Choroid plexus epithelial cell (primary cell): ENCODE measurements at regions not wholly inside any gene's neighbourhood (a gene's known extent, or its start where the extent isn't known, plus 50 kb on each side); places are given as distances from the start of the nearest gene placed in this dataset.

ENCODE experiments used
- DNase-seq: peaks from one replicate; pipeline ENCODE4 v3.0.0-alpha.2; 2010; ENCODE audit warnings: low read depth
- H3K4me3 ChIP-seq: 2 replicates; pipeline ENCODE4 v1.5.1; 2011; ENCODE audit warnings: low read depth, mild to moderate bottlenecking, control low read depth, low read length, moderate library complexity
- TF ChIP-seq, protein P1 (sequence below): conservative IDR thresholded peaks from 2 replicates; pipeline ENCODE4 v1.5.1; 2011; ENCODE audit warnings: low read depth, mild to moderate bottlenecking, control low read depth, inconsistent platforms, low read length, moderate library complexity

DNA sequence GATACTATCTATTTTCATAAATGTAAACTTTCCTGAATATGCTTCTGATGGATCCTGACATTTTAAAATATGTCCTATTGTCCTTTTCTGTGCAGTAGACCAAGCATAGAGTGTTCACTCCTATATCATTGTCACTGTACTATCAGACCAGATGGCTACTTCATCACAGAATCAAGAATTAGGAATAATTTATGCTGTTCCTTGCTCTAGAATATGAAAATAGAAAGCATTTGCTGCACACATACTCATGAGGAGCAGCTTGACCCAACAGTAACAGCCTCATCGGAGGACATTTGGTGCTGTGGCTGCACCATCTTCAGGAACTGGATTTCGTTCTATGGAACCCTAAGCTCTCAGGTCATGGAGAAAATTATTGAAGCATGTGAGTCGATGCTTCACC is 468.9 kb upstream of the HNRNPA3 start:
- DNase-seq: no peak
- TF ChIP-seq, protein P1, sequence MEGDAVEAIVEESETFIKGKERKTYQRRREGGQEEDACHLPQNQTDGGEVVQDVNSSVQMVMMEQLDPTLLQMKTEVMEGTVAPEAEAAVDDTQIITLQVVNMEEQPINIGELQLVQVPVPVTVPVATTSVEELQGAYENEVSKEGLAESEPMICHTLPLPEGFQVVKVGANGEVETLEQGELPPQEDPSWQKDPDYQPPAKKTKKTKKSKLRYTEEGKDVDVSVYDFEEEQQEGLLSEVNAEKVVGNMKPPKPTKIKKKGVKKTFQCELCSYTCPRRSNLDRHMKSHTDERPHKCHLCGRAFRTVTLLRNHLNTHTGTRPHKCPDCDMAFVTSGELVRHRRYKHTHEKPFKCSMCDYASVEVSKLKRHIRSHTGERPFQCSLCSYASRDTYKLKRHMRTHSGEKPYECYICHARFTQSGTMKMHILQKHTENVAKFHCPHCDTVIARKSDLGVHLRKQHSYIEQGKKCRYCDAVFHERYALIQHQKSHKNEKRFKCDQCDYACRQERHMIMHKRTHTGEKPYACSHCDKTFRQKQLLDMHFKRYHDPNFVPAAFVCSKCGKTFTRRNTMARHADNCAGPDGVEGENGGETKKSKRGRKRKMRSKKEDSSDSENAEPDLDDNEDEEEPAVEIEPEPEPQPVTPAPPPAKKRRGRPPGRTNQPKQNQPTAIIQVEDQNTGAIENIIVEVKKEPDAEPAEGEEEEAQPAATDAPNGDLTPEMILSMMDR: no peak
- no peak overlapping the region for H3K4me3 ChIP-seq

DNA sequence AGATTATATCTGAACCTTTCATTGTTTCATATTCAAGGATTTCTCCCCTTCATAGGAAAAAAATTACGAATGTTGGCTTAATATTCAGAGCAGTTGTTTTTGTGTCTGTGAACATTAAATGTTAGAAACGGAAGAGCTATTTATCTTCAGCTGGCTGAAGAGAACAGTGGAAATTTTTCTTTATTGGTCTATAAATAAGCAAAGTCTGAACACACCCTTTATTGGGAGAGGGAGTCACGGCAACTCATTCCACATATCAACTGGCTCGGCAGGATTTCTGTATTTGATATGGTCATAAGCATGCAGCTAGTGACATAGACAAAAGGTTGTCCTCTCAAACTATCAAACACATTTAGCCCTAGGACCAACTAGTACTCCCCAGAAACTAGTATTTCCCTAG is 468.4 kb upstream of the HNRNPA3 start:
- no peak for DNase-seq
- H3K4me3 ChIP-seq: no peak overlapping the region
- TF ChIP-seq, protein P1: no peak

DNA sequence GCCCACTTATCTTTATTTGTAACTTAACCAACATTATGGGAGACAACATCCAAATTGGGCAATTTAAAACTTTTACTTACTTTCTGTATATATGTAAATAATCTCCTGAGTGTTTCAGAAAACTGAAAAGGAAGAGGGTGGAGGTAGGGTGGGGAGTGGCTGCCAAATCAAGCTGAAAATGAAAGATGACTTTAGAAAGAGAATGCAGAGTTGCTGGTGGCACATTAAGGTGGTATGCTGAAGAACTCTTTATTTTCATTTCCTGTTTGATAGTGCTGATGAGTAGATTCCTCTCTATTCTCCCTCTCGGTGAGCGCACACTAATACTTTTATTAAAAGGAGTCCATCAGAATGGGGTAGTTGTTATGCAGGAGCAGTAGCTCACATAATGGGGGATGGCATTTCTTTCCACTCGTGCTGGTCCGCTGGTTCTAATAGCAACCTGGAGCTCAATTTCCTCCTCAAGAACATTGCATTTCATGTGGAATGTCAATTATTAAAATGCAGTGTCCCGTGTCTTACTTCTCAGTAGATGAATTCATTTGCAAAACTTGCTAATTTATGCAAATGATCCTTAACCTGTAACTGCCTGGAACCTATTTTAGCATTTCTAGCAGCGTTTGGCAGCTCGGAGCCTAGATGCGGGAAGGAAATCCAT is 466.9 kb upstream of the HNRNPA3 start:
- DNase-seq: no peak
- TF ChIP-seq, protein P1: no peak
- H3K4me3 ChIP-seq: no peak overlapping the region

DNA sequence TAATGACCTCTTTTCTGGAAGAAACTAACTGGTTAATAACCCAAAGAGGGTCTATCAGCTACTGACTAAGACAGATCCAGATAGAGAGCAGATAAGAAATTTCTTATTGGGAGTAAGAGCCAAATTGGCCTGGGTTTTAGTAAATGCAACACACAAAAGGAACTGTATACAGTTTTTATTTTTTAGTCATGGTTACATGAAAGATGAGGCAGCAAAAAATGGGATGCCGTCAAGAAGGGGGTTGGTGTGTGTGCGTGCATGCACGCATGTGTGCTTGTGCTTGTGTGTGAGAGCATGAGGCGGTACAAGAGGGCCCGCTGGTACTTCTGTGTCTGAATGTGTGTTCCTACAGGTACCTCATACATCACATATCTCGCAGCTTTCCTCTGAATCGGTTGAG is 466.2 kb upstream of the HNRNPA3 start:
- H3K4me3 ChIP-seq: no peak overlapping the region
- no peak for DNase-seq
- TF ChIP-seq, protein P1: no peak

DNA sequence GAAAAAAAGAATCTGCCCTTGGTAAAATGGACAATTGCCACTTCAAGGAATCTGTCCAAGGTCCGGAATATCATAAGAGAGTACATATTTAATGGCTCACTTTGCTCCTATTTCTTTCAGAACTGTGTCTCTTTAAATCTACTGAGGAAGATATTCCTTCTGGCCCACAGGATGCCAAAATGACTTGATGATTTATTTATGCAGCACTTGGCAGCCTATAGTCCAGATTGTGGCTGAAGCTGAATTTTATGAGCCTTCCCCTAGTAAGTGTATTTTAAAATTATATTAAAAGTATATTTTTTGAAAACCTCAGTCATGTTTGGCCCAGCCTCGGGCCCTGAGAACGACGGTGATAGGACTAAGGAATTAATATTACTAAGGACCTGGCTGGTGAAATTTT is 465.1 kb upstream of the HNRNPA3 start:
- no peak for DNase-seq
- no peak overlapping the region for H3K4me3 ChIP-seq
- TF ChIP-seq, protein P1: no peak

DNA sequence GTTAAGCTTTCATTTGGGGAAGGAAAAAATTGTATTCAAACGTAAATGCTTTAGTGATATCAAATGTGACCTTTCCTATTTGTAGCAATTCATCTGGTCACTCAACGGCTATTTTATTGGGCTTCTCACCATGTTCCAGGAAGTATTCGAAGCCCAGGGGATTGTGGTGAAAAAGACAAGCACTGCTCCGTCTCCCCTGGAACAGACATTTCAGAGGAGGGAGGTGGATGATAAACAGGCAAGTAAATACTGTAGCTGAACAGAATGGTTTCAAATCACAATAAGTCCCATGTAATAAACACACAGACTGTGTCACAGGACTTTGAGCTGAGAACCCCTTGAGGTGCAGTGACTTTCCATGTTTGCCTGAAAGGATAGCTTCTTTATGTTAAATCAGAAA is 464.7 kb upstream of the HNRNPA3 start:
- no peak for DNase-seq
- H3K4me3 ChIP-seq: no peak overlapping the region
- TF ChIP-seq, protein P1: no peak

DNA sequence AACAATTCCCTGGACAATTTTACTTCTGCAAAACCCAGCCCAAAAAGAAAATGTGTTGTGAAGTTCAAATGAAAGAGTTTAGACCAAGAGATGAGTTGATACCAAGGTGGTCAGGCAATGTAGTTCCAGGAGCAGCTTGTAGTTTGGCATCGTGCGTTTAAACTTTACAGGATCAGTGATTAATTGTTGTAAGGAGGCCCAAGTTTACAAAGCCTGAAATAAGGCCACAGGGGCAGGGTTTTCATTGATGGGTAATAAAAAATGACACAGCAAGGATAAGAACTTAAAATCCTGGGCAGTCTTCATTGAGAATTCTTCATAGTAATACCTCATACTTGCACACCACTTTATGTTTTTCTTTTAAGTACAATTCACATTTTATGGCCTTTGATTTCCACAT is 463.9 kb upstream of the HNRNPA3 start:
- TF ChIP-seq, protein P1: no peak
- no peak overlapping the region for H3K4me3 ChIP-seq
- no peak for DNase-seq
